ENCODE measurements at regions not wholly inside any gene's neighbourhood (a gene's known extent, or its start where the extent isn't known, plus 50 kb on each side); places are given as distances from the start of the nearest gene placed in this dataset.

- no peak overlapping the region for H3K27ac ChIP-seq (ENCODE audit: low read depth, low read length, poor library complexity, severe bottlenecking)
- H3K4me2 ChIP-seq (ENCODE audit: low read length): no peak overlapping the region
- H3K9ac ChIP-seq (ENCODE audit: low read length): no peak overlapping the region
- H3K36me3 ChIP-seq (ENCODE audit: insufficient read depth, low read length): no peaks in the 10 kb centered on the region
- peaks cover 12% of the 10 kb centered on the region for H3K4me1 ChIP-seq (ENCODE audit: insufficient read depth, low read length, severe bottlenecking)
- no peak overlapping the region for H3K4me3 ChIP-seq (ENCODE audit: low read depth, low read length, poor library complexity, severe bottlenecking)
- H3K9me3 ChIP-seq (ENCODE audit: low read length): no peaks in the 10 kb centered on the region
- no peaks in the 10 kb centered on the region for H3K27me3 ChIP-seq (ENCODE audit: insufficient read depth, low read length)
- H4K20me1 ChIP-seq (ENCODE audit: insufficient read depth, low read length): no peaks in the 10 kb centered on the region
- no peak overlapping the region for H2AFZ ChIP-seq (ENCODE audit: low read length)
- no peaks in the 10 kb centered on the region for H3K9me2 ChIP-seq (ENCODE audit: low read depth, low read length)
- no peaks in the 10 kb centered on the region for H3F3A ChIP-seq (ENCODE audit: insufficient read depth, low read length)
- no peaks in the 10 kb centered on the region for H3K79me2 ChIP-seq (ENCODE audit: insufficient read depth, low read length)
- TF ChIP-seq CTCF (IDR thresholded peaks at IDR 0.05; ENCODE audit: low read length) (no peak), EZH2 (IDR thresholded peaks at IDR 0.05; ENCODE audit: borderline replicate concordance, low read length) (no peak)
Observed at GRCh38 chr14:71588576-71589215, 343.5 kb upstream of the RGS6 start.

GRCh38 chr14:71589609-71590008 is 342.6 kb upstream of the RGS6 start:
- no peaks in the 10 kb centered on the region for H3K9me3 ChIP-seq (ENCODE audit: low read length)
- H4K20me1 ChIP-seq (ENCODE audit: insufficient read depth, low read length): no peaks in the 10 kb centered on the region
- no peak overlapping the region for H3K27ac ChIP-seq (ENCODE audit: low read depth, low read length, poor library complexity, severe bottlenecking)
- no peaks in the 10 kb centered on the region for H3K9me2 ChIP-seq (ENCODE audit: low read depth, low read length)
- H3K9ac ChIP-seq (ENCODE audit: low read length): no peak overlapping the region
- no peaks in the 10 kb centered on the region for H3K79me2 ChIP-seq (ENCODE audit: insufficient read depth, low read length)
- H3K36me3 ChIP-seq (ENCODE audit: insufficient read depth, low read length): no peaks in the 10 kb centered on the region
- peaks cover 12% of the 10 kb centered on the region for H3K4me1 ChIP-seq (ENCODE audit: insufficient read depth, low read length, severe bottlenecking)
- no peak overlapping the region for H3K4me2 ChIP-seq (ENCODE audit: low read length)
- no peak overlapping the region for H2AFZ ChIP-seq (ENCODE audit: low read length)
- H3K27me3 ChIP-seq (ENCODE audit: insufficient read depth, low read length): no peaks in the 10 kb centered on the region
- no peaks in the 10 kb centered on the region for H3F3A ChIP-seq (ENCODE audit: insufficient read depth, low read length)
- H3K4me3 ChIP-seq (ENCODE audit: low read depth, low read length, poor library complexity, severe bottlenecking): no peak overlapping the region
- TF ChIP-seq CTCF (IDR thresholded peaks at IDR 0.05; ENCODE audit: low read length) (no peak), EZH2 (IDR thresholded peaks at IDR 0.05; ENCODE audit: borderline replicate concordance, low read length) (no peak)

- Histone ChIP-seq H3K9ac (ENCODE audit: low read length) (no peak overlapping the region), H3K4me3 (ENCODE audit: low read depth, low read length, poor library complexity, severe bottlenecking) (no peak overlapping the region), H3K4me2 (ENCODE audit: low read length) (no peak overlapping the region), H3K9me3 (ENCODE audit: low read length) (no peaks in the 10 kb centered on the region), H3K27ac (ENCODE audit: low read depth, low read length, poor library complexity, severe bottlenecking) (no peak overlapping the region), H3F3A (ENCODE audit: insufficient read depth, low read length) (no peaks in the 10 kb centered on the region), H2AFZ (ENCODE audit: low read length) (no peak overlapping the region), H4K20me1 (ENCODE audit: insufficient read depth, low read length) (no peaks in the 10 kb centered on the region), H3K4me1 (ENCODE audit: insufficient read depth, low read length, severe bottlenecking) (peaks cover 17% of the 10 kb centered on the region), H3K79me2 (ENCODE audit: insufficient read depth, low read length) (no peaks in the 10 kb centered on the region), H3K27me3 (ENCODE audit: insufficient read depth, low read length) (no peaks in the 10 kb centered on the region), H3K36me3 (ENCODE audit: insufficient read depth, low read length) (no peaks in the 10 kb centered on the region), H3K9me2 (ENCODE audit: low read depth, low read length) (no peaks in the 10 kb centered on the region)
- no peak for TF ChIP-seq EZH2 (IDR thresholded peaks at IDR 0.05; ENCODE audit: borderline replicate concordance, low read length)
Observed at GRCh38 chr14:71590131-71590530, 342.1 kb upstream of the RGS6 start.

GRCh38 chr14:71591231-71591630 is 341.0 kb upstream of the RGS6 start:
- Histone ChIP-seq H3K9ac (ENCODE audit: low read length) (no peak overlapping the region), H3K4me1 (ENCODE audit: insufficient read depth, low read length, severe bottlenecking) (peaks cover 17% of the 10 kb centered on the region), H3K36me3 (ENCODE audit: insufficient read depth, low read length) (no peaks in the 10 kb centered on the region), H2AFZ (ENCODE audit: low read length) (no peak overlapping the region), H3F3A (ENCODE audit: insufficient read depth, low read length) (no peaks in the 10 kb centered on the region), H3K4me2 (ENCODE audit: low read length) (no peak overlapping the region), H3K79me2 (ENCODE audit: insufficient read depth, low read length) (no peaks in the 10 kb centered on the region), H3K27ac (ENCODE audit: low read depth, low read length, poor library complexity, severe bottlenecking) (no peak overlapping the region), H3K9me2 (ENCODE audit: low read depth, low read length) (no peaks in the 10 kb centered on the region), H3K9me3 (ENCODE audit: low read length) (no peaks in the 10 kb centered on the region), H4K20me1 (ENCODE audit: insufficient read depth, low read length) (no peaks in the 10 kb centered on the region), H3K4me3 (ENCODE audit: low read depth, low read length, poor library complexity, severe bottlenecking) (no peak overlapping the region), H3K27me3 (ENCODE audit: insufficient read depth, low read length) (no peaks in the 10 kb centered on the region)
- no peak for TF ChIP-seq EZH2 (IDR thresholded peaks at IDR 0.05; ENCODE audit: borderline replicate concordance, low read length)
- no peak for TF ChIP-seq CTCF (IDR thresholded peaks at IDR 0.05; ENCODE audit: low read length)

Data from OCI-LY1 (cell line).